HEK293T (cell line): ENCODE measurements at regions not wholly inside any gene's neighbourhood (a gene's known extent, or its start where the extent isn't known, plus 50 kb on each side); places are given as distances from the start of the nearest gene placed in this dataset.

ENCODE experiments used
- CTCF ChIA-PET: fragments of 350-600 bp; formaldehyde crosslinking; extraction: SDS; loops from one replicate; lab custom pipeline; 2021; ENCODE audit warnings: antibody characterized with exemption, inconsistent platforms; lab: Yijun Ruan, JAX
- POLR2A ChIA-PET: fragments of 350-600 bp; formaldehyde crosslinking; extraction: SDS; loops from one replicate; lab custom pipeline; 2020; ENCODE audit warnings: antibody characterized with exemption, inconsistent platforms; lab: Yijun Ruan, JAX
- DNase-seq: peaks from one replicate; pipeline ENCODE4 v3.0.0; 2012; ENCODE audit warnings: mixed read lengths; ENCODE audit errors: extremely low spot score
- ARNT ChIP-seq: fragments of 450-650 bp; IDR thresholded peaks from 2 replicates; pipeline ENCODE4 v1.6.1; 2017; ENCODE audit warnings: mild to moderate bottlenecking
- BHLHE40 ChIP-seq: fragments of 450-650 bp; IDR thresholded peaks from 2 replicates; pipeline ENCODE4 v1.6.1; 2016; ENCODE audit warnings: mild to moderate bottlenecking, moderate library complexity, borderline replicate concordance
- CTBP1 ChIP-seq: fragments of 450-650 bp; IDR thresholded peaks from 2 replicates; pipeline ENCODE4 v1.6.1; 2016; ENCODE audit warnings: borderline replicate concordance
- ELF4 ChIP-seq: fragments of 450-650 bp; IDR thresholded peaks from 2 replicates; pipeline ENCODE4 v1.6.1; 2017; ENCODE audit warnings: antibody characterized with exemption
- FOXA1 ChIP-seq: fragments of 450-650 bp; IDR thresholded peaks from 2 replicates; pipeline ENCODE4 v1.6.1; 2016; ENCODE audit warnings: mild to moderate bottlenecking
- FOXK2 ChIP-seq: fragments of 450-650 bp; IDR thresholded peaks from 2 replicates; pipeline ENCODE4 v1.6.1; 2016; ENCODE audit warnings: mild to moderate bottlenecking
- FOXM1 ChIP-seq: fragments of 450-650 bp; IDR thresholded peaks from 2 replicates; pipeline ENCODE4 v1.6.1; 2017; ENCODE audit warnings: mild to moderate bottlenecking, borderline replicate concordance
- HDGF ChIP-seq: fragments of 450-650 bp; IDR thresholded peaks from 2 replicates; pipeline ENCODE4 v1.6.1; 2017; ENCODE audit warnings: antibody characterized with exemption, borderline replicate concordance
- L3MBTL2 ChIP-seq: fragments of 450-650 bp; conservative IDR thresholded peaks from 2 replicates; pipeline ENCODE4 v1.6.1; 2016; ENCODE audit warnings: mild to moderate bottlenecking
- LEF1 ChIP-seq: fragments of 450-650 bp; IDR thresholded peaks from 2 replicates; pipeline ENCODE4 v1.6.1; 2017; ENCODE audit warnings: mild to moderate bottlenecking, borderline replicate concordance
- NFRKB ChIP-seq: fragments of 450-650 bp; IDR thresholded peaks from 2 replicates; pipeline ENCODE4 v1.6.1; 2016; ENCODE audit warnings: mild to moderate bottlenecking, moderate library complexity
- PKNOX1 ChIP-seq: fragments of 450-650 bp; IDR thresholded peaks from 2 replicates; pipeline ENCODE4 v1.6.1; 2016
- SP1 ChIP-seq: fragments of 450-650 bp; IDR thresholded peaks from 2 replicates; pipeline ENCODE4 v1.6.1; 2017
- SUZ12 ChIP-seq: fragments of 450-650 bp; IDR thresholded peaks from 2 replicates; pipeline ENCODE4 v1.6.1; 2016; ENCODE audit warnings: mild to moderate bottlenecking
- TARDBP ChIP-seq: fragments of 450-650 bp; IDR thresholded peaks from 2 replicates; pipeline ENCODE4 v1.6.1; 2016
- ZNF384 ChIP-seq: fragments of 450-650 bp; IDR thresholded peaks from 2 replicates; pipeline ENCODE4 v1.6.1; 2016

- CTCF ChIA-PET: no interaction called here
- TF ChIP-seq FOXM1 (no peak), BHLHE40 (no peak), PKNOX1 (no peak), FOXA1 (no peak)
- POLR2A ChIA-PET: interaction anchor here (0.7 kb wide), 1 partner anchor 82 kb away, joined by 3 read pairs; no protein-coding TSS in a partner anchor
- no peak for DNase-seq
Observed at GRCh38 chr4:36966756-36967460, 277.6 kb upstream of the NWD2 start.

DNA sequence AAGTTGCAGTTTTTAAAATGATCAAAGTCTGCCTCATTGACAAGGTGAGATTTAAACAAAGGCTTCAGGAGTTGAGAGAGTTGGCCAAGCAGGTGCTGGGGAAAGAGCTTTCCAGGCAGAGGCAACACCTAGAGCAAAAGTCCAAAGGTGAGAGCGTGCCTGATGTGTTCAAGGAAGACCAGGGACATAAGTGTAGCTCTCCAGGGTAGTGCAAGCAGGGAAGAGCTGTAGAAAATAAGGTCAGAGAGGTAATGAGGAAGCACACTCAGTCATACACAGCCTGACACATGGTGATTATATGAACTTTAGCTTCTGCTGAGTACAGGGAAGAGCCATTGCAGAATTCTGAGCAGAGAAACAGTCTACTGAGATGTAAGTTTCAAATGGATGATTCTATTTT, 265.0 kb upstream of the NWD2 start:
- ChIA-PET POLR2A (no interaction called here), CTCF (no interaction called here)
- TF ChIP-seq FOXK2: no peak
- TF ChIP-seq NFRKB: no peak
- no peak for TF ChIP-seq FOXM1
- TF ChIP-seq ELF4: no peak
- TF ChIP-seq ARNT: no peak
- no peak for TF ChIP-seq SUZ12
- TF ChIP-seq L3MBTL2: no peak
- no peak for TF ChIP-seq HDGF
- no peak for TF ChIP-seq PKNOX1
- no peak for TF ChIP-seq CTBP1
- no peak for TF ChIP-seq SP1
- no peak for TF ChIP-seq ZNF384
- TF ChIP-seq FOXA1: no peak
- no peak for DNase-seq

GRCh38 chr4:36990128-36990872, 254.2 kb upstream of the NWD2 start:
- TF ChIP-seq CTBP1: no peak
- TF ChIP-seq ELF4: no peak
- TF ChIP-seq PKNOX1: no peak
- no peak for TF ChIP-seq FOXK2
- no peak for TF ChIP-seq ZNF384
- no peak for TF ChIP-seq ARNT
- TF ChIP-seq TARDBP: no peak
- TF ChIP-seq NFRKB: no peak
- no peak for TF ChIP-seq HDGF
- TF ChIP-seq BHLHE40: no peak
- no peak for TF ChIP-seq FOXA1
- TF ChIP-seq SP1: no peak
- no peak for TF ChIP-seq L3MBTL2
- TF ChIP-seq SUZ12: no peak
- no peak for TF ChIP-seq LEF1
- no peak for TF ChIP-seq FOXM1
- DNase-seq: no peak
- CTCF ChIA-PET: no interaction called here
- POLR2A ChIA-PET: no interaction called here

DNA sequence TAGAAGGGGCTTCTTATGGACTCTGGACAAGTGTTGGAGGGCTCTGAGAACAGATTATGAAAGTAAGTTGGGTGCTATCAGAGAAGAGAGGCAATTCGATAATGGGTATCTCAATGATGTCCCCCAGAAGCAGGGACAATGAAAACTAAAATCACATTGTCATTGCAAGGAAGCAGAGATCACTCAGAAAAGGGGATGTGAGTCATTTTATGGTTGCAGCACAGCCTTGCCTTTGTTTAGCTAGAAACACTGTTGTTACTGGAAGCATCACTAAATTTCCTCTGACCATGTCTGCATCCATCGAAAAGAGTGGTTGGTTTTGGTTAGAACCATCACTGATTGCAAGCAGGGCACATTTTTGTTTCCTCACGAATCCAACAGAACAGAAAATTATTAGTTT, 246.8 kb upstream of the NWD2 start:
- DNase-seq: no peak
- POLR2A ChIA-PET: no interaction called here
- TF ChIP-seq ELF4: no peak
- TF ChIP-seq PKNOX1: no peak
- no peak for TF ChIP-seq L3MBTL2
- no peak for TF ChIP-seq NFRKB
- TF ChIP-seq SUZ12: no peak
- TF ChIP-seq BHLHE40: no peak
- no peak for TF ChIP-seq LEF1
- no peak for TF ChIP-seq SP1
- no peak for TF ChIP-seq TARDBP
- TF ChIP-seq CTBP1: no peak
- TF ChIP-seq FOXM1: no peak
- CTCF ChIA-PET: no interaction called here

DNA sequence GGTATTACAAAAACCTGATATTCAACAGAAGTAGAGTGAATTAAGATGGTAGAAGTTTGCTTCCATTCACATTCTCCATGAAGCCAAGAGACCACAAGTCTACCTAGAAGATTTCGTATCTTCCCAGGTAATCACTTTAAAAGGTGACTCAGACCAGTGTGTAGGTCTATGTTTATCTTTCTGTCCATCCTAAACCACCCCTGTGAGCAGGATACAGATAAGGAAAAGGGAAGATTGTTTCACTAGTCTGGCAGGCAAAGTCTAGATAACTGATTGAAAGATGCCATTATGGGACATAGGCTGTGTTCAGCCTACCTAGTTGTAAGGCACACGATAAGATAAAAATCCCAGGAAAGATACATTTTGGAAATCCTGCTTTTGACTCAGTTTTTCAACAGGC, 244.3 kb upstream of the NWD2 start:
- TF ChIP-seq ELF4 (no peak), LEF1 (no peak), CTBP1 (no peak), FOXM1 (no peak), FOXK2 (no peak), TARDBP (no peak), ZNF384 (no peak), FOXA1 (no peak), HDGF (no peak), NFRKB (no peak), ARNT (no peak), SUZ12 (no peak), L3MBTL2 (no peak), PKNOX1 (no peak), SP1 (no peak), BHLHE40 (no peak)
- CTCF ChIA-PET: no interaction called here
- POLR2A ChIA-PET: no interaction called here
- DNase-seq: no peak
